ENCODE measurements at regions not wholly inside any gene's neighbourhood (a gene's known extent, or its start where the extent isn't known, plus 50 kb on each side); places are given as distances from the start of the nearest gene placed in this dataset.
"Not testable (repeated sequence)": the region's sequence is repeated elsewhere in the genome, so short reads cannot be mapped to it uniquely, and the experiment has no call there.

DNA sequence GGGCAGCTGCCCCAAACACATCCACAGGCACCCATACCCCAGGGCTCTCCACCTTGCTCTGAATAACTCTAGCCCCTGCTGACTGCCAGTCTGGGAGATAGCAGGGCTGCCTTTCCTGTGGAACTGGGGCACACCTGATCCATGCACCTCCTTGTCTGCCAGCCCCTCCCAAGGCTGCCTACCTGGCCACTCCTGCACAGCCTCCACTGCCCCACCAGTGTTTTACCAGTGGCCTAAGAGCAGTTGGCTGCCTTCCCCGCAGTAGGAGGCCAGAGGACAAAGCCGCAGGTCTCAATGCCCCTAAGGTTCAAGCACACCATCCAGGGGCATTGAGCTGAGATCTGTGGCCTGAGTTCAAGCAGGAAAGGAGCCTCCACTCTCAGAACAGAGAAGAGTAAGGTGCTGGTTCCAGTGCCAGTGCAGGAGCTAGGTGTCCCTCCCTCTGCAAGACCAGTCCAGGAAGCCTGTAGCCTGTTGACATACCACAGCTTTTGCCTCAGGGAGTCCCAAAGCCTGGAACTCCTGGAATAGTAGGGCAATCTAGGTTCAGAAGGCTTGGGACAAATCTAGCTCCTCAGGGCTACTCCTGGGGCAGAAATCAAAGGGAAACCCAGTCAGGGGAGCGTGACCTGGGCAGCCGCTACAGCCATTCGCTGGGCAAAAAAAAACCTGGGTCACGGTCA lies 514.5 kb upstream of the PTGER4 start:
- DNase-seq: no peak
- ChIA-PET CTCF (no interaction called here), POLR2A (no interaction called here)
- Mint-ChIP-seq H3K9me3 (ENCODE audit: insufficient read depth) (peaks cover 6% of the 10 kb centered on the region), H3K4me3 (no peak overlapping the region), H3K36me3 (ENCODE audit: low read depth) (peaks cover 2% of the 10 kb centered on the region), H3K27ac (no peak overlapping the region), H3K4me1 (ENCODE audit: low read depth) (no peaks in the 10 kb centered on the region), H3K27me3 (ENCODE audit: low read depth) (no peaks in the 10 kb centered on the region)
- ATAC-seq: no peak

GRCh38 chr5:40160435-40160834 lies 519.3 kb upstream of the PTGER4 start:
- H3K9me3 Mint-ChIP-seq (ENCODE audit: insufficient read depth): no peaks in the 10 kb centered on the region
- no peak overlapping the region for H3K27ac Mint-ChIP-seq
- ChIA-PET CTCF (no interaction called here), POLR2A (no interaction called here)
- ATAC-seq: no peak
- H3K27me3 Mint-ChIP-seq (ENCODE audit: low read depth): no peaks in the 10 kb centered on the region
- DNase-seq: no peak
- no peaks in the 10 kb centered on the region for H3K36me3 Mint-ChIP-seq (ENCODE audit: low read depth)
- H3K4me1 Mint-ChIP-seq (ENCODE audit: low read depth): no peaks in the 10 kb centered on the region
- no peak overlapping the region for H3K4me3 Mint-ChIP-seq

DNA sequence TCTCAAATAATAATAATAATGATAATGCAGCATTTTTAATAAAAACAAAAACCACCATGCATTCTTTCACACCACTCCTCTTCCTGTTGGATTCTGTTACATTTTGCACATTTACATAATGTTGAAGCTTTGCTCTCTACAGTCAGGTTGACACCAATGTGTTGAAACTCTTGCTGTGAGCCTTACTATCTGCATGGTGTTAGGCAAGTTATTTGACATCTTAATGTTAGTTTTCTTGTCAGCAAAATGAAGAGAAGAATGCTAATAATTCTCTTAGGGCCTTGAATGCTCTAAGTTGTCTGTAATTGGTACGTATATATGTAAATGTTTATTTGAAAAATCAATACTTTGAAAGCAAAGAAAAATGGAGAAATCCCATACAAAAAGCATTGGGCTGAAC lies 525.5 kb upstream of the PTGER4 start:
- ChIA-PET CTCF (no interaction called here), POLR2A (no interaction called here)
- no peaks in the 10 kb centered on the region for H3K4me1 Mint-ChIP-seq (ENCODE audit: low read depth)
- DNase-seq (no peak), ATAC-seq (no peak)
- no peaks in the 10 kb centered on the region for H3K9me3 Mint-ChIP-seq (ENCODE audit: insufficient read depth)
- H3K27ac Mint-ChIP-seq: no peak overlapping the region
- H3K36me3 Mint-ChIP-seq (ENCODE audit: low read depth): no peaks in the 10 kb centered on the region
- peaks cover 3% of the 10 kb centered on the region for H3K27me3 Mint-ChIP-seq (ENCODE audit: low read depth)
- H3K4me3 Mint-ChIP-seq: no peak overlapping the region

- H3K36me3 Mint-ChIP-seq (ENCODE audit: low read depth): no peaks in the 10 kb centered on the region
- H3K27ac Mint-ChIP-seq: no peak overlapping the region
- DNase-seq: no peak
- H3K9me3 Mint-ChIP-seq (ENCODE audit: insufficient read depth): no peaks in the 10 kb centered on the region
- H3K27me3 Mint-ChIP-seq (ENCODE audit: low read depth): peaks cover 3% of the 10 kb centered on the region
- H3K4me1 Mint-ChIP-seq (ENCODE audit: low read depth): no peaks in the 10 kb centered on the region
- ChIA-PET POLR2A (no interaction called here), CTCF (no interaction called here)
- ATAC-seq: no peak
- H3K4me3 Mint-ChIP-seq: no peak overlapping the region
Observed at GRCh38 chr5:40150896-40151295, 528.8 kb upstream of the PTGER4 start.

DNA sequence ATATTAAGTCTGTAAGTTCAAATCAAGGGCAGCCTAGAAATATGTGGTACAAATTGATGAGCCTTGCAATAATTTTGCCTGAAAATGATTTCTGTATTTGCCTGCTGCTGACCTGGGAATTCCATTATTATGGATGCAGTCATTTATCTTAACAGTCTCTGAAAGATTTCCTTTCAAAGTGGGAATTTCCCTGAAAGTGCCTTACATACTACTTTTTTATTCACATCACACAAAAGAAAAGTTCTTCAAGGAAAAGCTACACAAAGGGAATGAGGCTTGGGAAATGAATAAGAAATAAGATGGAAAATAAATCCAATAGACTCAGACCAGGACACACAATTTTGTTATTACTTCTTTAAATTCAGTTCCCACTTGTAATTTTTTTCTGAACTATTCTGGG lies 537.8 kb upstream of the PTGER4 start:
- Mint-ChIP-seq H3K27me3 (ENCODE audit: low read depth) (peaks cover 2% of the 10 kb centered on the region), H3K36me3 (ENCODE audit: low read depth) (no peaks in the 10 kb centered on the region), H3K9me3 (ENCODE audit: insufficient read depth) (no peaks in the 10 kb centered on the region), H3K4me1 (ENCODE audit: low read depth) (no peaks in the 10 kb centered on the region), H3K4me3 (no peak overlapping the region), H3K27ac (no peak overlapping the region)
- no peak for DNase-seq
- ATAC-seq: no peak
- ChIA-PET CTCF (no interaction called here), POLR2A (no interaction called here)

DNA sequence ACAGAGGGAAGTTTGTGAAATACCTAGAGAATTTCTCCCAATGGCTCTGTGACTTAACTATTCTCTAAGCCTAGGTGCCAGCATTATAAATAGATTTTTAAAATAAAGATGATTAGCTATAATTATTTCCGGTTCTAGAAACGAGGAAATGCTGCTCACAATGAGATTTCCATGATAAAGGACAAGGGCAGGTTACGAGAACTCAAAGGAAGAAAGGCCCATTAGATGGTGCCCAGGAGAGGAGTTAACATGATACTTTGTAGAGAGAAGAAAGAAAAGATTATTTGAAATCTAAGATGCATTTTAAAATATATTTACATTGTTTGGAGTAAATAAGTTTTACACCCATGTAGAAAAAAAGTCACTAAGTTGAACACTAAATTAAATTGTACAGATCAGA lies 538.3 kb upstream of the PTGER4 start:
- POLR2A ChIA-PET: no interaction called here
- Mint-ChIP-seq H3K36me3 (ENCODE audit: low read depth) (no peaks in the 10 kb centered on the region), H3K4me3 (no peak overlapping the region), H3K27me3 (ENCODE audit: low read depth) (peaks cover 2% of the 10 kb centered on the region), H3K4me1 (ENCODE audit: low read depth) (no peaks in the 10 kb centered on the region), H3K27ac (no peak overlapping the region), H3K9me3 (ENCODE audit: insufficient read depth) (no peaks in the 10 kb centered on the region)
- CTCF ChIA-PET: no interaction called here
- DNase-seq: no peak
- no peak for ATAC-seq

- ChIA-PET CTCF (no interaction called here), POLR2A (no interaction called here)
- Mint-ChIP-seq H3K36me3 (ENCODE audit: low read depth) (no peaks in the 10 kb centered on the region), H3K4me1 (ENCODE audit: low read depth) (no peaks in the 10 kb centered on the region), H3K27me3 (ENCODE audit: low read depth) (peaks cover 2% of the 10 kb centered on the region), H3K9me3 (ENCODE audit: insufficient read depth) (no peaks in the 10 kb centered on the region), H3K27ac (no peak overlapping the region), H3K4me3 (no peak overlapping the region)
- ATAC-seq (no peak), DNase-seq (no peak)
Observed at GRCh38 chr5:40137223-40137622, 542.5 kb upstream of the PTGER4 start.

DNA sequence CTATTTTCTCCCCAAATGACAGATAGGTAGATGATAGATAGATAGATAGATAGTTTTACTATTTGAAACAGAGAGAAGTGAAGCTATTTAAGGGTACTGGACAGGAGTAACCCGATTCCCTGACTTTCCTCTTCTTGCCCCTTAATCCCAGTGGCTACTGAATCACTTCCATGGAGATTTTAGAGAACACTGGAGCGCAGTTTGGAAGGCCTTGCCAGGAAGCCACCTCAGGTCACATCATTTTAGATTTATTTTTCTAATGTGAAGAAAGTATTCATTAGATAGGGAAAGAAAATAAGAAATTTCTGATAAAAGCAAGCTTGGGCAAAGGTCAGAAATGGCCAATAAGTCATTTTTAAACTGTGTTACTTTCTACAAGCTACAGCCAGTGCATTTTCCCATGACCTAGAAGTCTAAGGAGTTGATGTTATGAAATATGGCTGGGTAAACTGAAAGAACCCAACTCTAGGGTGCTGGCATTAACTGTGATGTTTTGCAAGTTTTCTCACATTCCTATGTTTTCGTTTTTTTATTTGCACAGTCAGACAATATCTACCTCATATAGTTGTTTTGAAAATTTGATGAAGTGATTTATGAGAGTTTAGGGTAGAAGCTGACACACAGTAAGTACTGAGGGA lies 544.7 kb upstream of the PTGER4 start:
- no peak for ATAC-seq
- CTCF ChIA-PET: no interaction called here
- H3K4me1 Mint-ChIP-seq (ENCODE audit: low read depth): no peaks in the 10 kb centered on the region
- no peak for DNase-seq
- H3K36me3 Mint-ChIP-seq (ENCODE audit: low read depth): no peaks in the 10 kb centered on the region
- peaks cover 2% of the 10 kb centered on the region for H3K27me3 Mint-ChIP-seq (ENCODE audit: low read depth)
- no peak overlapping the region for H3K27ac Mint-ChIP-seq
- POLR2A ChIA-PET: no interaction called here
- no peak overlapping the region for H3K4me3 Mint-ChIP-seq
- H3K9me3 Mint-ChIP-seq (ENCODE audit: insufficient read depth): no peaks in the 10 kb centered on the region

- H3K36me3 Mint-ChIP-seq (ENCODE audit: low read depth): peaks cover 2% of the 10 kb centered on the region
- ATAC-seq: no peak
- ChIA-PET CTCF (no interaction called here), POLR2A (no interaction called here)
- H3K27me3 Mint-ChIP-seq (ENCODE audit: low read depth): no peaks in the 10 kb centered on the region
- peaks cover 9% of the 10 kb centered on the region for H3K4me1 Mint-ChIP-seq (ENCODE audit: low read depth)
- peaks cover 12% of the 10 kb centered on the region for H3K9me3 Mint-ChIP-seq (ENCODE audit: insufficient read depth)
- no peak overlapping the region for H3K27ac Mint-ChIP-seq
- no peak for DNase-seq
- H3K4me3 Mint-ChIP-seq: no peak overlapping the region
Observed at GRCh38 chr5:40124367-40124766, 555.3 kb upstream of the PTGER4 start.

- H3K4me3 Mint-ChIP-seq: no peak overlapping the region
- peaks cover 12% of the 10 kb centered on the region for H3K9me3 Mint-ChIP-seq (ENCODE audit: insufficient read depth)
- no peak overlapping the region for H3K27ac Mint-ChIP-seq
- ChIA-PET CTCF (no interaction called here), POLR2A (no interaction called here)
- DNase-seq: no peak
- ATAC-seq: no peak
- no peaks in the 10 kb centered on the region for H3K27me3 Mint-ChIP-seq (ENCODE audit: low read depth)
- no peaks in the 10 kb centered on the region for H3K36me3 Mint-ChIP-seq (ENCODE audit: low read depth)
- H3K4me1 Mint-ChIP-seq (ENCODE audit: low read depth): no peaks in the 10 kb centered on the region
Observed at GRCh38 chr5:40121236-40121635, 558.5 kb upstream of the PTGER4 start.

DNA sequence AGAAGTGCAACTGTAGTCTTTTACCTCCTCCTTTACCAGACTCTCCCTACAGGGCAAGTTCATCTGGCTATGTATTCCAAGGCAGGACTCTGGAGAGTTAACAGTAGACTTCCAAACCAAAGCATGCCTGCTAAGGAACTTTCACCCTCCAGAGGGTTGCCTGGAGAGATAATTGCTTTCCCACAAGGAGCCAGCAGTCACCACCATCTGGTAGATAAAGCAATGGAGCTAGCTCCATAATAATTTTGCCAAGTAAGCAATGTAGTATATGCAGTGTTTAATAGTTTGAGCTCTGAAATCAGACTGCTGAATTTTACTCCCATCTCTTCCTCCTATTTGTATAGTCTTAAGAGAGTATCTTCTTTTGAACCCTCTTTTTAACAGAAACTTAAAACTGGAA lies 566.8 kb upstream of the PTGER4 start:
- H3K9me3 Mint-ChIP-seq (ENCODE audit: insufficient read depth): no peaks in the 10 kb centered on the region
- no peaks in the 10 kb centered on the region for H3K4me1 Mint-ChIP-seq (ENCODE audit: low read depth)
- no peaks in the 10 kb centered on the region for H3K27me3 Mint-ChIP-seq (ENCODE audit: low read depth)
- H3K27ac Mint-ChIP-seq: no peak overlapping the region
- CTCF ChIA-PET: no interaction called here
- no peak for ATAC-seq
- H3K4me3 Mint-ChIP-seq: no peak overlapping the region
- POLR2A ChIA-PET: no interaction called here
- DNase-seq: no peak
- H3K36me3 Mint-ChIP-seq (ENCODE audit: low read depth): no peaks in the 10 kb centered on the region

DNA sequence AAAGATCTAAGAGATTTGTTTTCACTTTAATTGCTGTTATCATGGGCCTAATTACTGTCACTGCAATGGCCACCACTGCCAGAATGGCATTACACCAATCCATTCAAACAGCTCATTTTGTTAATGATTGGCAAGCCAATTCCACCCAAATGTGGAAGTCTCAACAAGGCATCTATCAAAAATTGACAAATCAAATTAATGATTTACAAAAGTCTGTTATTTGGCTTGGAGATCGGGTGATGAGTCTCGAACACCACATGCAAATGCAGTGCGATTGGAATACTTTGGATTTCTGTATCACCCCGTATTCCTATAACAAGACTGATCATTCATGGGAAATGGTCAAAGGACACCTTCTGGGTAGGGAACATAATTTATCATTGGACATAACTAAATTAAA lies 568.7 kb upstream of the PTGER4 start:
- H3K27ac Mint-ChIP-seq; H3K9me3 Mint-ChIP-seq (ENCODE audit: insufficient read depth); CTCF ChIA-PET; POLR2A ChIA-PET; H3K4me1 Mint-ChIP-seq (ENCODE audit: low read depth); H3K27me3 Mint-ChIP-seq (ENCODE audit: low read depth); ATAC-seq; H3K4me3 Mint-ChIP-seq; DNase-seq; H3K36me3 Mint-ChIP-seq (ENCODE audit: low read depth): not testable (repeated sequence)

- POLR2A ChIA-PET; H3K36me3 Mint-ChIP-seq (ENCODE audit: low read depth): not testable (repeated sequence)
Observed at GRCh38 chr5:40108764-40109390, 570.8 kb upstream of the PTGER4 start.

More at GRCh38 chr5:40108764-40109390, 570.8 kb upstream of the PTGER4 start:
- H3K27me3 Mint-ChIP-seq (ENCODE audit: low read depth); H3K9me3 Mint-ChIP-seq (ENCODE audit: insufficient read depth); ATAC-seq; H3K4me1 Mint-ChIP-seq (ENCODE audit: low read depth); DNase-seq; H3K27ac Mint-ChIP-seq; CTCF ChIA-PET; H3K4me3 Mint-ChIP-seq: not testable (repeated sequence)
